ENCODE measurements at regions not wholly inside any gene's neighbourhood (a gene's known extent, or its start where the extent isn't known, plus 50 kb on each side); places are given as distances from the start of the nearest gene placed in this dataset.

- Histone ChIP-seq H3K18ac (ENCODE audit: low read length) (no peak overlapping the region), H4K91ac (ENCODE audit: low read depth, low read length) (no peak overlapping the region), H3K9ac (ENCODE audit: low read length) (no peak overlapping the region), H3K27ac (ENCODE audit: low read depth, low read length) (no peak overlapping the region), H3K27me3 (ENCODE audit: insufficient read depth, low read length) (no peaks in the 10 kb centered on the region), H4K8ac (ENCODE audit: low read depth, low read length) (no peak overlapping the region), H2BK12ac (ENCODE audit: low read length) (no peak overlapping the region), H3K14ac (ENCODE audit: low read length) (no peak overlapping the region), H2BK5ac (ENCODE audit: low read depth, low read length, poor library complexity) (no peak overlapping the region), H3K4me2 (ENCODE audit: low read length) (no peak overlapping the region), H3K4me3 (ENCODE audit: low read depth, low read length) (no peak overlapping the region), H2AFZ (ENCODE audit: insufficient read depth, low read length, poor library complexity) (no peak overlapping the region), H3K4me1 (ENCODE audit: control insufficient read depth in 1 of 2, insufficient read depth in 2 of 2, low read length in 2 of 2) (no peaks in the 10 kb centered on the region), H3K23ac (ENCODE audit: low read length) (no peak overlapping the region), H2AK5ac (ENCODE audit: low read length) (no peak overlapping the region), H3K4ac (ENCODE audit: low read depth, low read length) (no peak overlapping the region), H3K9me3 (ENCODE audit: insufficient read depth, low read depth, low read length) (peaks cover 2% of the 10 kb centered on the region), H3K79me2 (ENCODE audit: control insufficient read depth, insufficient read depth, low read length, poor library complexity) (no peaks in the 10 kb centered on the region), H4K12ac (ENCODE audit: low read depth, low read length) (no peak overlapping the region), H2BK120ac (ENCODE audit: insufficient read depth, low read length, poor library complexity) (no peak overlapping the region), H3K36me3 (ENCODE audit: control insufficient read depth in 1 of 2, insufficient read depth in 2 of 2, low read length in 2 of 2) (no peaks in the 10 kb centered on the region), H3K79me1 (ENCODE audit: low read length) (no peaks in the 10 kb centered on the region)
- DNase-seq: no peak
- WGBS (ENCODE audit: extremely low coverage, insufficient coverage, insufficient read length): no CpG with 5 or more reads among the region's 3 CpGs
These were observed 128.8 kb upstream of the FBXL7 start for GRCh38 chr5:15371184-15371583.

- no peak overlapping the region for H3K4me2 ChIP-seq (ENCODE audit: low read length)
- no CpG with 5 or more reads among the region's 2 CpGs for WGBS (ENCODE audit: extremely low coverage, insufficient coverage, insufficient read length)
- no peaks in the 10 kb centered on the region for H3K79me2 ChIP-seq (ENCODE audit: control insufficient read depth, insufficient read depth, low read length, poor library complexity)
- no peak overlapping the region for H3K9ac ChIP-seq (ENCODE audit: low read length)
- H2BK120ac ChIP-seq (ENCODE audit: insufficient read depth, low read length, poor library complexity): no peak overlapping the region
- H3K79me1 ChIP-seq (ENCODE audit: low read length): no peaks in the 10 kb centered on the region
- no peak overlapping the region for H3K4ac ChIP-seq (ENCODE audit: low read depth, low read length)
- no peak overlapping the region for H4K91ac ChIP-seq (ENCODE audit: low read depth, low read length)
- no peak overlapping the region for H4K12ac ChIP-seq (ENCODE audit: low read depth, low read length)
- H2AFZ ChIP-seq (ENCODE audit: insufficient read depth, low read length, poor library complexity): no peak overlapping the region
- H3K27me3 ChIP-seq (ENCODE audit: insufficient read depth, low read length): no peaks in the 10 kb centered on the region
- no peak overlapping the region for H3K14ac ChIP-seq (ENCODE audit: low read length)
- H3K9me3 ChIP-seq (ENCODE audit: insufficient read depth, low read depth, low read length): peaks cover 2% of the 10 kb centered on the region
- H2AK5ac ChIP-seq (ENCODE audit: low read length): no peak overlapping the region
- H4K8ac ChIP-seq (ENCODE audit: low read depth, low read length): no peak overlapping the region
- H2BK5ac ChIP-seq (ENCODE audit: low read depth, low read length, poor library complexity): no peak overlapping the region
- H3K36me3 ChIP-seq (ENCODE audit: control insufficient read depth in 1 of 2, insufficient read depth in 2 of 2, low read length in 2 of 2): no peaks in the 10 kb centered on the region
- H3K18ac ChIP-seq (ENCODE audit: low read length): no peak overlapping the region
- DNase-seq: no peak
- no peak overlapping the region for H3K4me3 ChIP-seq (ENCODE audit: low read depth, low read length)
- no peak overlapping the region for H2BK12ac ChIP-seq (ENCODE audit: low read length)
- no peak overlapping the region for H3K27ac ChIP-seq (ENCODE audit: low read depth, low read length)
- no peak overlapping the region for H3K23ac ChIP-seq (ENCODE audit: low read length)
- no peaks in the 10 kb centered on the region for H3K4me1 ChIP-seq (ENCODE audit: control insufficient read depth in 1 of 2, insufficient read depth in 2 of 2, low read length in 2 of 2)
These were observed 131.1 kb upstream of the FBXL7 start for GRCh38 chr5:15368835-15369234.

GRCh38 chr5:15367489-15367888, 132.5 kb upstream of the FBXL7 start:
- Histone ChIP-seq H2AFZ (ENCODE audit: insufficient read depth, low read length, poor library complexity) (no peak overlapping the region), H4K91ac (ENCODE audit: low read depth, low read length) (no peak overlapping the region), H3K4me2 (ENCODE audit: low read length) (no peak overlapping the region), H3K79me1 (ENCODE audit: low read length) (no peaks in the 10 kb centered on the region), H3K23ac (ENCODE audit: low read length) (no peak overlapping the region), H3K4me1 (ENCODE audit: control insufficient read depth in 1 of 2, insufficient read depth in 2 of 2, low read length in 2 of 2) (no peaks in the 10 kb centered on the region), H4K12ac (ENCODE audit: low read depth, low read length) (no peak overlapping the region), H3K9me3 (ENCODE audit: insufficient read depth, low read depth, low read length) (no peaks in the 10 kb centered on the region), H2BK5ac (ENCODE audit: low read depth, low read length, poor library complexity) (no peak overlapping the region), H3K9ac (ENCODE audit: low read length) (no peak overlapping the region), H2AK5ac (ENCODE audit: low read length) (no peak overlapping the region), H3K27me3 (ENCODE audit: insufficient read depth, low read length) (no peaks in the 10 kb centered on the region), H3K18ac (ENCODE audit: low read length) (no peak overlapping the region), H2BK12ac (ENCODE audit: low read length) (no peak overlapping the region), H3K27ac (ENCODE audit: low read depth, low read length) (no peak overlapping the region), H3K36me3 (ENCODE audit: control insufficient read depth in 1 of 2, insufficient read depth in 2 of 2, low read length in 2 of 2) (no peaks in the 10 kb centered on the region), H4K8ac (ENCODE audit: low read depth, low read length) (no peak overlapping the region), H3K4me3 (ENCODE audit: low read depth, low read length) (no peak overlapping the region), H3K4ac (ENCODE audit: low read depth, low read length) (no peak overlapping the region), H3K14ac (ENCODE audit: low read length) (no peak overlapping the region), H3K79me2 (ENCODE audit: control insufficient read depth, insufficient read depth, low read length, poor library complexity) (no peaks in the 10 kb centered on the region), H2BK120ac (ENCODE audit: insufficient read depth, low read length, poor library complexity) (no peak overlapping the region)
- WGBS (ENCODE audit: extremely low coverage, insufficient coverage, insufficient read length): no CpG with 5 or more reads among the region's 3 CpGs
- DNase-seq: no peak

GRCh38 chr5:15366676-15367391, 133.1 kb upstream of the FBXL7 start:
- Histone ChIP-seq H3K4ac (ENCODE audit: low read depth, low read length) (no peak overlapping the region), H3K4me2 (ENCODE audit: low read length) (no peak overlapping the region), H3K18ac (ENCODE audit: low read length) (no peak overlapping the region), H3K4me3 (ENCODE audit: low read depth, low read length) (no peak overlapping the region), H3K4me1 (ENCODE audit: control insufficient read depth in 1 of 2, insufficient read depth in 2 of 2, low read length in 2 of 2) (no peaks in the 10 kb centered on the region), H3K79me1 (ENCODE audit: low read length) (no peaks in the 10 kb centered on the region), H4K12ac (ENCODE audit: low read depth, low read length) (no peak overlapping the region), H4K91ac (ENCODE audit: low read depth, low read length) (no peak overlapping the region), H4K8ac (ENCODE audit: low read depth, low read length) (no peak overlapping the region), H2BK120ac (ENCODE audit: insufficient read depth, low read length, poor library complexity) (no peak overlapping the region), H3K9me3 (ENCODE audit: insufficient read depth, low read depth, low read length) (no peaks in the 10 kb centered on the region), H2AFZ (ENCODE audit: insufficient read depth, low read length, poor library complexity) (no peak overlapping the region), H3K9ac (ENCODE audit: low read length) (no peak overlapping the region), H3K14ac (ENCODE audit: low read length) (no peak overlapping the region), H3K27me3 (ENCODE audit: insufficient read depth, low read length) (no peaks in the 10 kb centered on the region), H3K79me2 (ENCODE audit: control insufficient read depth, insufficient read depth, low read length, poor library complexity) (no peaks in the 10 kb centered on the region), H3K23ac (ENCODE audit: low read length) (no peak overlapping the region), H3K36me3 (ENCODE audit: control insufficient read depth in 1 of 2, insufficient read depth in 2 of 2, low read length in 2 of 2) (no peaks in the 10 kb centered on the region), H2BK12ac (ENCODE audit: low read length) (no peak overlapping the region), H2BK5ac (ENCODE audit: low read depth, low read length, poor library complexity) (no peak overlapping the region), H2AK5ac (ENCODE audit: low read length) (no peak overlapping the region), H3K27ac (ENCODE audit: low read depth, low read length) (no peak overlapping the region)
- DNase-seq: peak; percentile 14 to 67
- no CpG with 5 or more reads among the region's 6 CpGs for WGBS (ENCODE audit: extremely low coverage, insufficient coverage, insufficient read length)
